Endothelial cell of umbilical vein (primary cell): ENCODE measurements at regions not wholly inside any gene's neighbourhood (a gene's known extent, or its start where the extent isn't known, plus 50 kb on each side); places are given as distances from the start of the nearest gene placed in this dataset.

Source experiments
- BruUV-seq: library from RNA; stranded (reverse); fragments of 400-500 nt; replicated peaks from 2 replicates; lab custom pipeline; 2021; lab: Mats Ljungman, UMichigan
- CTCF ChIA-PET: fragments of 300-600, 350-600 bp; sonication (Branson Sonifier 250); formaldehyde crosslinking; loops from one replicate; lab custom pipeline; 2021; ENCODE audit warnings: antibody characterized with exemption, inconsistent platforms; lab: Charles Lee
- POLR2A ChIA-PET: fragments of 300-600, 350-600 bp; sonication (Branson Sonifier 250); formaldehyde crosslinking; loops from one replicate; lab custom pipeline; 2021; ENCODE audit warnings: antibody characterized with exemption, inconsistent platforms; lab: Charles Lee
- DNase-seq: peaks from one replicate; pipeline ENCODE4 v3.0.0-alpha.2; 2011; ENCODE audit warnings: low read depth, low spot score
- FAIRE-seq: peaks from 2 replicates; lab custom pipeline; 2011; peaks lifted over from hg19 to GRCh38; lab: Jason Lieb, UNC
- H2AFZ ChIP-seq: 2 replicates; pipeline ENCODE4 v1.6.0; 2012; ENCODE audit warnings: low read depth, low read length, control low read depth, inconsistent platforms
- H3K27ac ChIP-seq: 2 replicates; pipeline ENCODE4 v1.5.1; 2011; ENCODE audit warnings: low read depth, mild to moderate bottlenecking, control low read depth, low read length, moderate library complexity; ENCODE audit not compliant: insufficient read depth
- H3K27me3 ChIP-seq, 2 experiments: 2 replicates each; pipeline versions ENCODE4 v1.6.0 to v1.6.1; 2011; ENCODE audit warnings: low read length in 2 of 2, mixed read lengths in 1 of 2; ENCODE audit not compliant: control insufficient read depth in 2 of 2, insufficient read depth in 2 of 2
- H3K36me3 ChIP-seq, 2 experiments: 2 replicates in 1 of 2; 3 replicates in 1 of 2; pipeline ENCODE4 v1.5.1; 2011; ENCODE audit warnings: low read length in 2 of 2, mild to moderate bottlenecking in 1 of 2, moderate library complexity in 1 of 2; ENCODE audit not compliant: control insufficient read depth in 2 of 2, insufficient read depth in 2 of 2; ENCODE audit errors: extremely low read depth in 1 of 2
- H3K4me1 ChIP-seq: 3 replicates; pipeline ENCODE4 v1.5.1; 2011; ENCODE audit warnings: mild to moderate bottlenecking, low read length; ENCODE audit not compliant: control insufficient read depth, insufficient read depth; ENCODE audit errors: extremely low read depth
- H3K4me2 ChIP-seq: 2 replicates; pipeline ENCODE4 v1.6.1; 2011; ENCODE audit warnings: low read length, control low read depth, mixed read lengths; ENCODE audit not compliant: insufficient read depth
- H3K4me3 ChIP-seq, 3 experiments: fragments of 200-600 bp in 1 of 3; sonication (generic), shearing (Covaris generic) in 1 of 3; replicated peaks in 1 of 3; 2 replicates each; pipeline ENCODE4 v1.5.1; 2011 to 2016; ENCODE audit warnings: control low read depth in 3 of 3, low read length in 3 of 3, mild to moderate bottlenecking in 2 of 3, inconsistent platforms in 1 of 3, low read depth in 1 of 3, moderate library complexity in 1 of 3; ENCODE audit not compliant: insufficient read depth in 1 of 3
- H3K79me2 ChIP-seq: 2 replicates; pipeline ENCODE4 v1.6.0; 2012; ENCODE audit warnings: low read length, inconsistent platforms; ENCODE audit not compliant: control insufficient read depth, insufficient read depth
- H3K9ac ChIP-seq: replicated peaks from 2 replicates; pipeline ENCODE3; 2011; ENCODE audit warnings: low read length, control low read depth; ENCODE audit not compliant: insufficient read depth; ENCODE audit errors: extremely low read depth
- H3K9me1 ChIP-seq: replicated peaks from 3 replicates; pipeline ENCODE4 v1.6.0; 2011; ENCODE audit warnings: mild to moderate bottlenecking, low read length; ENCODE audit not compliant: control insufficient read depth, insufficient read depth; ENCODE audit errors: extremely low read depth
- H3K9me3 ChIP-seq: replicated peaks from 2 replicates; pipeline ENCODE4 v1.5.1; 2012; ENCODE audit warnings: low read length, inconsistent platforms; ENCODE audit not compliant: control insufficient read depth, insufficient read depth
- H4K20me1 ChIP-seq: replicated peaks from 2 replicates; pipeline ENCODE3; 2011; ENCODE audit warnings: mild to moderate bottlenecking, low read length; ENCODE audit not compliant: control insufficient read depth, insufficient read depth; ENCODE audit errors: extremely low read depth
- EZH2 ChIP-seq: IDR thresholded peaks from 2 replicates; pipeline ENCODE4 v1.6.1; 2012; ENCODE audit warnings: borderline replicate concordance, low read depth, mild to moderate bottlenecking, moderate library complexity, low read length, inconsistent platforms; ENCODE audit not compliant: severe bottlenecking
- FOS ChIP-seq: IDR thresholded peaks from 2 replicates; pipeline ENCODE4 v1.6.1; 2011; ENCODE audit warnings: mild to moderate bottlenecking, low read length, moderate library complexity, borderline replicate concordance; ENCODE audit not compliant: insufficient read depth
- GATA2 ChIP-seq: IDR thresholded peaks from 2 replicates; pipeline ENCODE4 v1.7.0; 2011; ENCODE audit warnings: low read depth, mild to moderate bottlenecking, moderate library complexity, mixed read lengths, low read length; ENCODE audit not compliant: insufficient read length, insufficient read depth
- JUN ChIP-seq: IDR thresholded peaks from 2 replicates; pipeline ENCODE4 v1.6.1; 2011; ENCODE audit warnings: borderline replicate concordance, low read depth; ENCODE audit not compliant: insufficient read length, insufficient read depth
- MYC ChIP-seq: IDR thresholded peaks from one replicate; pipeline ENCODE4 v1.6.1; 2011; ENCODE audit warnings: mild to moderate bottlenecking, low read depth, low read length
- POLR2A ChIP-seq: IDR thresholded peaks from 2 replicates; pipeline ENCODE4 v1.6.1; 2012; ENCODE audit warnings: low read depth, mild to moderate bottlenecking, control low read depth, low read length
- POLR2AphosphoS5 ChIP-seq: IDR thresholded peaks from 2 replicates; pipeline ENCODE4 v1.6.1; 2012; ENCODE audit warnings: low read depth, mild to moderate bottlenecking, control low read depth, low read length, moderate library complexity; ENCODE audit not compliant: insufficient read depth
- dilution Hi-C: fragments of 300-500 bp; cut with MboI; formaldehyde crosslinking; loops from one replicate; pipeline ENCODE4 v1.15.0; 2019; ENCODE audit warnings: low sequenced_read_pairs; ENCODE audit not compliant: extremely low pct_ligation_motif_present
- intact Hi-C: fragments of 100-400 bp; cut with micrococcal nuclease; formaldehyde crosslinking; loops from one replicate; pipeline ENCODE4 v1.10.0; 2022
- TF ChIP-seq, protein P1 (sequence below), 2 donors: IDR thresholded peaks; 1 replicate in 1 of 2; 2 replicates in 1 of 2; pipeline ENCODE4 v1.5.1; 2011; ENCODE audit warnings: low read length in 2 of 2, mild to moderate bottlenecking in 2 of 2, moderate library complexity in 2 of 2, control low read depth in 1 of 2, inconsistent platforms in 1 of 2, low read depth in 1 of 2; ENCODE audit not compliant: insufficient read depth in 1 of 2; ENCODE audit errors: extremely low read depth in 1 of 2
- TF ChIP-seq, protein P2 (sequence below): IDR thresholded peaks from 2 replicates; pipeline ENCODE4 v1.6.1; 2011; ENCODE audit not compliant: insufficient read depth, insufficient read length

DNA sequence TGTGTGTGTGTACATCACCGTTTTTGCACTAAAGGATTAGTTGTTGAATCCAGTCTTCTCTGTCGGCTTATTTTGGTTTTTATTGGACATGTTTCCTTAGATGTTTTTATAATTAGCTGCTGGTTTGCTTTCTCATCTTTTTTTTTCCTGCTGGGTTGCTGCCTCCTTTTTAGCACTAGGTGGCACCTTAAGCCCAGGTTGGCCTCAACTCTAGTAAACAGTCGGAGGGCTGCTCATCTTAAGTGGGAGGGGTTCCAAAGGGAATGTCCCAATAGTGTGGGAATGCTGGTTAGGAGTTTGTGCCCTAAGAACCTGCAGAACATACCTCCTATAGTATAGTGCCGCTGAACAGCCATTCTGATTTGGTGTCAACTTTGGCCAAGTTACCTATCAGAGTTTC lies 570.1 kb upstream of the CXADR start:
- Histone ChIP-seq H3K9ac (no peak overlapping the region), H2AFZ (no peak overlapping the region), H4K20me1 (no peaks in the 10 kb centered on the region), H3K79me2 (no peaks in the 10 kb centered on the region), H3K4me1 (no peaks in the 10 kb centered on the region), H3K36me3 (no peaks in the 10 kb centered on the region), H3K9me1 (no peaks in the 10 kb centered on the region), H3K9me3 (no peaks in the 10 kb centered on the region), H3K27me3 (peaks cover 0 to 2% of the 10 kb centered on the region in 2 experiments), H3K27ac (no peak overlapping the region), H3K4me3 (no peak overlapping the region), H3K4me2 (no peak overlapping the region)
- BruUV-seq: no TSS peak
- CTCF ChIA-PET: no interaction called here
- DNase-seq (peak; percentile 26), FAIRE-seq (no peak)
- intact Hi-C loops: loop anchor here (2.0 kb wide), 1 partner anchor 102 kb away; no protein-coding TSS in a partner anchor
- POLR2A ChIA-PET: no interaction called here
- TF ChIP-seq EZH2 (no peak), POLR2AphosphoS5 (no peak)
- TF ChIP-seq, protein P1, sequence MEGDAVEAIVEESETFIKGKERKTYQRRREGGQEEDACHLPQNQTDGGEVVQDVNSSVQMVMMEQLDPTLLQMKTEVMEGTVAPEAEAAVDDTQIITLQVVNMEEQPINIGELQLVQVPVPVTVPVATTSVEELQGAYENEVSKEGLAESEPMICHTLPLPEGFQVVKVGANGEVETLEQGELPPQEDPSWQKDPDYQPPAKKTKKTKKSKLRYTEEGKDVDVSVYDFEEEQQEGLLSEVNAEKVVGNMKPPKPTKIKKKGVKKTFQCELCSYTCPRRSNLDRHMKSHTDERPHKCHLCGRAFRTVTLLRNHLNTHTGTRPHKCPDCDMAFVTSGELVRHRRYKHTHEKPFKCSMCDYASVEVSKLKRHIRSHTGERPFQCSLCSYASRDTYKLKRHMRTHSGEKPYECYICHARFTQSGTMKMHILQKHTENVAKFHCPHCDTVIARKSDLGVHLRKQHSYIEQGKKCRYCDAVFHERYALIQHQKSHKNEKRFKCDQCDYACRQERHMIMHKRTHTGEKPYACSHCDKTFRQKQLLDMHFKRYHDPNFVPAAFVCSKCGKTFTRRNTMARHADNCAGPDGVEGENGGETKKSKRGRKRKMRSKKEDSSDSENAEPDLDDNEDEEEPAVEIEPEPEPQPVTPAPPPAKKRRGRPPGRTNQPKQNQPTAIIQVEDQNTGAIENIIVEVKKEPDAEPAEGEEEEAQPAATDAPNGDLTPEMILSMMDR (IDR thresholded peaks at IDR 0.05; ENCODE audit: extremely low read depth in 1 of 2, insufficient read depth in 1 of 2, low read depth in 1 of 2, low read length in 2 of 2): peak in 1 of 2 donors; percentile 40
- dilution Hi-C loops: no loop called here

DNA sequence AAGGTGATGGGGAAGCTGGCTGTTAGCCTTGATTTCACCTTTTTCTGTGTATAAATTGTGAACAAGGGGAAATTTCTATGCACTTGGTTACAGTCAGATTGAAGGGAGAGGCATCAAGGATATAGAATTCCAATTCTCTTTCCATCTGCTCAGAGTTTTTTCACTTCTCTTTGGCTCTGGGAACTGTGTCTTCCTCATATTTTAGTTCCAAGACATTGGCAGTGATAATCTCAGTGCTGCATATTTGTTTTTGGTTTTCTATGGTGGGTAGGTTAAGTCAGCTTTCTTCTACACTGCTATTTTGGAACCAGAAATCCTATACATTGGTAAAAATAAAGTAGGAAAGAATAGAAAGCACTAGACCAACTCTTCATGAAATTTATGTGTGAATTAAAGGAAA lies 569.6 kb upstream of the CXADR start:
- TF ChIP-seq, protein P2, sequence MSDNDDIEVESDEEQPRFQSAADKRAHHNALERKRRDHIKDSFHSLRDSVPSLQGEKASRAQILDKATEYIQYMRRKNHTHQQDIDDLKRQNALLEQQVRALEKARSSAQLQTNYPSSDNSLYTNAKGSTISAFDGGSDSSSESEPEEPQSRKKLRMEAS: no peak
- TF ChIP-seq, protein P1 (IDR thresholded peaks at IDR 0.05; ENCODE audit: extremely low read depth in 1 of 2, insufficient read depth in 1 of 2, low read depth in 1 of 2, low read length in 2 of 2): no peak
- TF ChIP-seq POLR2A (no peak), MYC (no peak), EZH2 (no peak), FOS (no peak), POLR2AphosphoS5 (no peak), JUN (no peak), GATA2 (no peak)
- Histone ChIP-seq H3K27me3 (peaks cover 0 to 2% of the 10 kb centered on the region in 2 experiments), H3K9me1 (no peaks in the 10 kb centered on the region), H2AFZ (no peak overlapping the region), H3K27ac (no peak overlapping the region), H3K4me3 (no peak overlapping the region), H3K36me3 (no peaks in the 10 kb centered on the region), H4K20me1 (no peaks in the 10 kb centered on the region), H3K4me2 (no peak overlapping the region), H3K9ac (no peak overlapping the region), H3K9me3 (no peaks in the 10 kb centered on the region), H3K4me1 (no peaks in the 10 kb centered on the region), H3K79me2 (no peaks in the 10 kb centered on the region)
- FAIRE-seq: no peak
- intact Hi-C loops: loop anchor here (2.0 kb wide), 1 partner anchor 102 kb away; no protein-coding TSS in a partner anchor
- DNase-seq: no peak
- BruUV-seq: no TSS peak
- POLR2A ChIA-PET: no interaction called here
- dilution Hi-C loops: no loop called here
- CTCF ChIA-PET: no interaction called here
